Glomerular visceral epithelial cell (primary cell): ENCODE measurements at regions not wholly inside any gene's neighbourhood (a gene's known extent, or its start where the extent isn't known, plus 50 kb on each side); places are given as distances from the start of the nearest gene placed in this dataset.
"Not testable (repeated sequence)": the region's sequence is repeated elsewhere in the genome, so short reads cannot be mapped to it uniquely, and the experiment has no call there.

Experiments used
- DNase-seq: peaks from one replicate; pipeline ENCODE4 v3.0.0-alpha.2; 2016; ENCODE audit errors: extremely low spot score

GRCh38 chr2:90052113-90052631 is 1360.7 kb downstream of the RPIA start:
- DNase-seq: not testable (repeated sequence)

DNA sequence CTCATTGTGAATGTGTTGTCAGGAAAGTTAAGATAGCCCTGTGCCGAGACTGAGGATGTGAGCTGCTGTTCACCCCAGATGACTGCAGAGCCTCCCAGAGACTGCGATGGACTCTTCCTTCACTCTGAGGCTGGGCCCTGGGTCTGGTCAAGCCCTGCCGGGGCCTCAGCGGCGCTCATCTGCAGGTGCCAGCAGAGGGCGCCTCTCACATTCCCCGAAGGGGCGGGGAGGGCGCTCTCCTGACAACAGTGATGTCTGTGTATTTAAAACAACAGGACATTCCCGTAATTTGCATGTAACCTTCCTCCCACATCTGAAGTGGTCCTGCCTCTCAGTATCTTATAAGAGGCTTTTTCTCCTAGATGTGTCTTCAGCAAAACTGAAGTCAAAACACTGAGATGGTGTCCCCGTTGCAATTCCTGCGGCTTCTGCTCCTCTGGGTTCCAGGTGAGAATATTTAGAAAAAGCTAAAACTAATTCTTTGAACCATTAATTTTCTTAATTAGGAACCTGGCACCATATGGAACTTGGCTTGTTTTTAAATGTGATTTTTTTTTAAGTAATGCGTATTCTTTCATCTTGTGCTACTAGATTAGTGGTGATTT is 1377.9 kb downstream of the RPIA start:
- DNase-seq: peak; percentile 8

DNA sequence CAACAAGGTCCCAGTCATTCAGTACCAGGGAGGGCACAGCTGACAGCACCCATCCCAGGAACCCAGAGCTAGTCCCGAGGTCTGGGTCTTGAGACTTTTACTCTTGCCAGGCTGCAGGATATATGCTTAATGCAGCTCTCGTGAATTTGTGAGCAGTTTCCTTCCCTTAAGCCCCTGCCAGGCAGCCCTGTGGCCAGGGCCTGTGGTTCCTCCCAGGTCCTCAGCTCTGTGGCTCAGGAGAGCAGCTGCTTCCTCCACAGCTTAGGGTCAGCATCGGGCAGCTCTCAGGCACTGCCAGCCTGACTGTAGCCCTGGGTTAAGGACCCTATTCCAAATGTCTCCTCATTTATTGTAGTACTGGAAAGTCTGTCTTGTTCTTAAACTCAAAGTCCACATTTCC is 1384.8 kb downstream of the RPIA start:
- no peak for DNase-seq

GRCh38 chr2:90077948-90078347 is 1386.5 kb downstream of the RPIA start:
- DNase-seq: no peak

DNA sequence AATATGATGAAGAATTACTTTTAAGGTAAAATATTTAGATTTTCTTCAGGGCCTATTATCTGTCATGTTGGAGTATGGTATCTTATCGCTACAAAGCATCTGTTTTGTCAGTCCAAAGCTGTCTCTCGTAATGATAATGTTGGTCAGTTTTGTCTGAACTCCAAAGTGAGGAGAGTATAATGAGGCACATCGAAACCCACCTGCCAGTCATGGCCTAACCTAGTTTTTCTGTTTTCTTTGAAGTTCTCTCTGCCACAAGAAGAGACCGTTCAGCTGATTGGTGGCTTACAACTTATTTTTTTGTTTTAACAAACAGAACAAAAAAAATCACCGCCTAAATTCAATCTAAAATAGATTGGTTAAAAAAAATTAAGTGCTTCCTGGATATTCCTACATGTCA is 1387.9 kb downstream of the RPIA start:
- no peak for DNase-seq

DNA sequence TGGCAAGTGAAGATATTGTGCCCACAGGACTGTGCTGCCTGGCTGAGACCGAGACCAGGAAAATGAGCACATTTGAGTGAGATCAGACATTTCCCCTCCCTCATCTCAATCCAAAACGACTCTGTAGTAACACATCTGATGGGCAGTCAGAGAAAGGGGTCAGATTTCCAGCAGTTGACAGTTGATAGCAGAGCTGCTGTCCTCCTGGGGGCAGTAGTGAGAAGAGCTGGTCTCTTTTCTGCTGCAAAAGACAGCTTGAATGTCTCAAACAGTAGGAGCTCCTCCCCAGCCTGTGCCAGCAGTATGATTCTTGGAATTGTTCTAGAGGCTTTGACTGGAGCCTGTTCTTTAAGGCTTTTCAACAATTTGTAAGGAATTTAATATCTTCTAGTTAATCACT is 1396.3 kb downstream of the RPIA start:
- DNase-seq: not testable (repeated sequence)

- DNase-seq: not testable (repeated sequence)
Measured at GRCh38 chr2:90093571-90094270, 1402.2 kb downstream of the RPIA start.

GRCh38 chr2:90097617-90098016 is 1406.1 kb downstream of the RPIA start:
- not testable (repeated sequence) for DNase-seq

DNA sequence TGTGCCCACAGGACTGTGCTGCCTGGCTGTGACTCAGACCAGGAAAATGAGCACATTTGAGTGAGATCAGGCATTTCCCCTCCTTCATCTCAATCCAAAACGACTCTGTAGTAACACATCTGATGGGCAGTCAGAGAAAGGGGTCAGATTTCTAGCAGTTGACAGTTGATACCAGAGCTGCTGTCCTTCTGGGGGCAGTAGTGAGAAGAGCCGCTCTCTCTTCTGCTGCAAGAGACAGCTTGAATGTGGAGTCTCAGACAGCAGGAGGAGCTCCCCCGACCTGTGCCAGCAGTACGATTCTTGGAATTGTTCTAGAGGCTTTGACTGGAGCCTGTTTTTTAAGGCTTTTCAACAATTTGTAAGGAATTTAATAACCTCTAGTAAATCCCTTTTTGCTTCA is 1413.7 kb downstream of the RPIA start:
- DNase-seq: not testable (repeated sequence)

- DNase-seq: not testable (repeated sequence)
Measured at GRCh38 chr2:90123409-90123808, 1431.9 kb downstream of the RPIA start.

DNA sequence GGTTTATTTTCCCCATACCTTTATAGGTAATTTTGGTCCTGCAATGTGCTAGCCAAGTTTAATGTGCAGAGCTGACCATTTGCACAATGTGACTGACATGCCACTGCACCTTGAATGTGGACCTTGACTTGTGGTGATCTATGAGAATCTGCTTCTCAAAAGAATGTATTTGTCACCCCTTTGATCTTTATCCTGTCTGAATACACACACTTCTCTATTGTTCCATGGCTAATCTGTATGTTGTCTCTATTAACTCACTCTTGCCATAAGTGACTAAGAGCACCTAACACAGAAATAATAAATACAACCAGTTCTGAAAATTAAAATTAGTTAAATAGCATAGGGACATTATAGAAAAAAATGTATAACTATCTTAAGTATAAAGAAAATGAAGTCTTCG is 1447.6 kb downstream of the RPIA start:
- DNase-seq: not testable (repeated sequence)

GRCh38 chr2:90141558-90141957 is 1450.1 kb downstream of the RPIA start:
- not testable (repeated sequence) for DNase-seq

DNA sequence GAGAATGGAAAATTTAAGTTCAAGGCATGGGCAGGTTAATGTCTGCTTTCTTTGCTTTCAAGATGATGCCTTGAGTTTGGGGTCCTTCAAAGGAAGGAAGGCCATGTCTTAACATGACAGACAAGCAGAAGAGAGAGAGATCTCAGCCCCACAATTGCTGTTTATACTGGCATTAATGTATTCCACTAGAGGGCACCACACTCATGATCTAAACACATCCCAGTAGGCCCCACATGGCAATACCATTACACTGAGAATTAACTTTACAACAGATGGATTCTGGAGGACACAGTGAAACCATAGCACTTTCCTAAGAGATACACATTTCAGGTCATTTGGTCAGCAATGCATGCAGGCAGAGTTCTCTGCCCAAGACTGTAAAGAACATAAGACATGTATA is 1460.3 kb downstream of the RPIA start:
- not testable (repeated sequence) for DNase-seq

- DNase-seq: not testable (repeated sequence)
Measured at GRCh38 chr2:90170978-90171377, 1479.5 kb downstream of the RPIA start.

GRCh38 chr2:90173081-90173480 is 1481.6 kb downstream of the RPIA start:
- DNase-seq: not testable (repeated sequence)

DNA sequence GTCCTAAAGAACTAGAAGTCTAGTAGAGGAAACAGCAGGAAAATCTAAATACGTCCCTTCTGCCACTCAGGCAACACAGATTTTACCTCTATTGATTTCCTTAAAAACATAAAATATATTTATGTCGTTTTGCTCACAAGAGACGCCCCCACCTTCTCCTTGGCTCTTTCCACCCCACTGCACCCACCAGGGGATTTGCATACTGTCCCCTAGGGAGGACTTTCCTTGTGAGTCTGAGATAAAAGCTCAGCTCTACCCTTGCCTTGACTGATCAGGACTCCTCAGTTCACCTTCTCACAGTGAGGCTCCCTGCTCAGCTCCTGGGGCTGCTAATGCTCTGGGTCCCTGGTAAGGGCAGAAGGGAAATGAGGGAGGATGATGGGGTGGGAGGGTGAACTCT is 1488.1 kb downstream of the RPIA start:
- not testable (repeated sequence) for DNase-seq

GRCh38 chr2:90207454-90208058 is 1516.1 kb downstream of the RPIA start:
- DNase-seq: peak; percentile 3

- DNase-seq: no peak
Measured at GRCh38 chr2:90209009-90209408, 1517.5 kb downstream of the RPIA start.

DNA sequence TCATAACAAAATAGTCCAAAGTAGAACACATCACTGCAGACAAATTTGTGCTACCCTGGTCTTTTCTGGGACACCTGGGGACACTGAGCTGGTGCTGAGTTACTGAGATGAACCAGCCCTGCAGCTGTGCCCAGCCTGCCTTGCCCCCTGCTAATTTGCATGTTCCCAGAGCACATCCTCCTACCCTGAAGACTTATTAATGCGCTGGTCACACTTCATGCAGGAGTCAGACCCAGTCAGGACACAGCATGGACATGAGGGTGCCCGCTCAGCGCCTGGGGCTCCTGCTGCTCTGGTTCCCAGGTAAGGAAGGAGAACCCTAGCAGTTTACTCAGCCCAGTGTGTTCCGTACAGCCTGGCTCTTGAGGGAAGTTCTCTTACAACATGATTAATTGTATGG is 1518.3 kb downstream of the RPIA start:
- no peak for DNase-seq

- not testable (repeated sequence) for DNase-seq
Measured at GRCh38 chr2:90215880-90216279, 1524.4 kb downstream of the RPIA start.

GRCh38 chr2:90216801-90217200 is 1525.3 kb downstream of the RPIA start:
- not testable (repeated sequence) for DNase-seq

DNA sequence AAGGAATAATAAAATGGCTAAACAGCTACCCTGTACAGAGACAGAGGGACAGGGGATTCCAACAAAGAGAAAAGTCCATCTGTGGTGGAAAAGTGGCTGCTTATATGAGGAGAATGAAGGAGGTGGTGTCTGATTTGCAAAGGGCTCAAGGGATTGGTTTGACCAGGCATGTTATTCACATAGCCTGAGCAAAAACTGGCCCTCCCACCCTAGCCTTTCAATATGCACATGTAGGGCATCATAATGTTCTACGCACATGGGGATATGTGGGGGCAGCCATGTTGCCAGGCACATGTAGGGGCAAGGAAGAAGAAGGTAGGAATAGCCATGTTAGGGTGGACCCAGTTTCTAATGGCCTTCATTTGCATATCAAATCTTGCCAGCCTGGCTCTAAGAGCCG is 1527.1 kb downstream of the RPIA start:
- not testable (repeated sequence) for DNase-seq
